GM06990 (cell line): ENCODE measurements at regions not wholly inside any gene's neighbourhood (a gene's known extent, or its start where the extent isn't known, plus 50 kb on each side); places are given as distances from the start of the nearest gene placed in this dataset.

Experiments
- DNase-seq: peaks from one replicate; pipeline ENCODE4 v3.0.0-alpha.2; 2011; ENCODE audit not compliant: insufficient read length; ENCODE audit errors: extremely low read depth
- H3K27me3 ChIP-seq: replicated peaks from 2 replicates; pipeline ENCODE4 v1.6.0; 2011; ENCODE audit warnings: low read length; ENCODE audit not compliant: control insufficient read depth, insufficient read depth
- H3K36me3 ChIP-seq: 2 replicates; pipeline ENCODE4 v1.5.1; 2011; ENCODE audit warnings: low read length; ENCODE audit not compliant: control insufficient read depth, insufficient read depth
- H3K4me3 ChIP-seq: replicated peaks from 2 replicates; pipeline ENCODE4 v1.5.1; 2011; ENCODE audit warnings: low read depth, mild to moderate bottlenecking, control low read depth, low read length
- CTCF ChIP-seq: IDR thresholded peaks from 2 replicates; pipeline ENCODE4 v1.5.1; 2011; ENCODE audit warnings: low read length, control low read depth, mild to moderate bottlenecking, inconsistent platforms; ENCODE audit not compliant: insufficient read depth, poor library complexity, severe bottlenecking

GRCh38 chr6:121647905-121648304 lies 212.5 kb downstream of the GJA1 start:
- no peak for TF ChIP-seq CTCF
- no peaks in the 10 kb centered on the region for H3K27me3 ChIP-seq
- H3K4me3 ChIP-seq: no peak overlapping the region
- H3K36me3 ChIP-seq: no peaks in the 10 kb centered on the region
- DNase-seq: no peak

- Histone ChIP-seq H3K27me3 (no peaks in the 10 kb centered on the region), H3K4me3 (no peak overlapping the region), H3K36me3 (no peaks in the 10 kb centered on the region)
- TF ChIP-seq CTCF: no peak
- no peak for DNase-seq
Measured at GRCh38 chr6:121649951-121650350, 214.5 kb downstream of the GJA1 start.

- Histone ChIP-seq H3K27me3 (no peaks in the 10 kb centered on the region), H3K36me3 (no peaks in the 10 kb centered on the region), H3K4me3 (no peak overlapping the region)
- no peak for TF ChIP-seq CTCF
- no peak for DNase-seq
Measured at GRCh38 chr6:121651420-121651819, 216.0 kb downstream of the GJA1 start.

- no peaks in the 10 kb centered on the region for H3K36me3 ChIP-seq
- H3K4me3 ChIP-seq: no peak overlapping the region
- no peak for DNase-seq
- no peak for TF ChIP-seq CTCF
- no peaks in the 10 kb centered on the region for H3K27me3 ChIP-seq
Measured at GRCh38 chr6:121652223-121652622, 216.8 kb downstream of the GJA1 start.

GRCh38 chr6:121652726-121653623 lies 217.5 kb downstream of the GJA1 start:
- Histone ChIP-seq H3K4me3 (no peak overlapping the region), H3K27me3 (no peaks in the 10 kb centered on the region), H3K36me3 (no peaks in the 10 kb centered on the region)
- no peak for TF ChIP-seq CTCF
- DNase-seq: no peak
